OCI-LY7 (cell line): ENCODE measurements at regions not wholly inside any gene's neighbourhood (a gene's known extent, or its start where the extent isn't known, plus 50 kb on each side); places are given as distances from the start of the nearest gene placed in this dataset.

Source experiments
- BruUV-seq: library from RNA; stranded (reverse); fragments of 400-500 nt; replicated peaks from 2 replicates; lab custom pipeline; 2021; lab: Mats Ljungman, UMichigan
- CTCF ChIA-PET: fragments of 300-600 bp; sonication (Branson Sonifier 250); formaldehyde crosslinking; loops from one replicate; lab custom pipeline; 2022; ENCODE audit warnings: antibody characterized with exemption; ENCODE audit not compliant: unreplicated experiment; lab: Charles Lee
- POLR2A ChIA-PET: fragments of 300-600 bp; sonication (Branson Sonifier 250); formaldehyde crosslinking; loops from one replicate; lab custom pipeline; 2022; ENCODE audit warnings: antibody characterized with exemption; lab: Charles Lee
- DNase-seq: peaks from one replicate; pipeline ENCODE4 v3.0.0-alpha.2; 2015; ENCODE audit warnings: low spot score
- H2AFZ ChIP-seq: fragments of 200-600 bp; sonication (generic), shearing (Covaris generic); 2 replicates; pipeline ENCODE4 v1.6.1; 2014; ENCODE audit warnings: mild to moderate bottlenecking, antibody characterized with exemption, low read length, moderate library complexity
- H3K27ac ChIP-seq: fragments of 200-600 bp; sonication (generic); 2 replicates; pipeline ENCODE4 v1.5.1; 2014; ENCODE audit warnings: mixed run types, low read depth, mild to moderate bottlenecking, moderate library complexity, low read length, inconsistent platforms; ENCODE audit not compliant: poor library complexity, severe bottlenecking
- H3K36me3 ChIP-seq: fragments of 200-600 bp; sonication (generic); 2 replicates; pipeline ENCODE4 v1.6.1; 2014; ENCODE audit warnings: mild to moderate bottlenecking, antibody characterized with exemption, low read length, moderate library complexity, mixed read lengths; ENCODE audit not compliant: insufficient read depth
- H3K4me1 ChIP-seq: fragments of 200-600 bp; sonication (generic); 2 replicates; pipeline ENCODE4 v1.5.1; 2014; ENCODE audit warnings: mild to moderate bottlenecking, low read length; ENCODE audit not compliant: insufficient read depth, poor library complexity, severe bottlenecking
- H3K4me2 ChIP-seq: fragments of 200-600 bp; sonication (generic); 2 replicates; pipeline ENCODE4 v1.6.1; 2014; ENCODE audit warnings: mild to moderate bottlenecking, low read length
- H3K4me3 ChIP-seq: fragments of 200-600 bp; sonication (generic); 2 replicates; pipeline ENCODE4 v1.5.1; 2014; ENCODE audit warnings: mild to moderate bottlenecking, low read depth, low read length; ENCODE audit not compliant: poor library complexity, severe bottlenecking
- H3K79me2 ChIP-seq: fragments of 200-600 bp; sonication (generic); 2 replicates; pipeline ENCODE4 v1.6.1; 2016; ENCODE audit warnings: low read depth, mild to moderate bottlenecking, low read length, moderate library complexity, mixed read lengths; ENCODE audit not compliant: insufficient read depth
- H3K9me2 ChIP-seq: fragments of 200-600 bp; sonication (generic); 2 replicates; pipeline ENCODE4 v1.6.1; 2016; ENCODE audit warnings: mild to moderate bottlenecking, low read length, mixed read lengths; ENCODE audit not compliant: insufficient read depth
- H3K9me3 ChIP-seq: fragments of 200-600 bp; sonication (generic); 2 replicates; pipeline ENCODE4 v1.6.1; 2014; ENCODE audit warnings: mild to moderate bottlenecking, mixed run types, low read length, mixed read lengths
- H4K20me1 ChIP-seq: fragments of 200-600 bp; sonication (generic); 2 replicates; pipeline ENCODE4 v1.6.1; 2014; ENCODE audit warnings: mild to moderate bottlenecking, antibody characterized with exemption, low read length, moderate library complexity, mixed read lengths; ENCODE audit not compliant: insufficient read depth
- EZH2phosphoT487 ChIP-seq: fragments of 200-600 bp; sonication (generic); IDR thresholded peaks from 2 replicates; pipeline ENCODE4 v1.6.1; 2018; ENCODE audit warnings: low read depth, borderline replicate concordance, mild to moderate bottlenecking, mixed run types, antibody characterized with exemption, low read length, moderate library complexity, mixed read lengths
- intact Hi-C: fragments of 100-400 bp; cut with micrococcal nuclease; formaldehyde crosslinking; loops from one replicate; pipeline ENCODE4 v1.10.0; 2022; ENCODE audit not compliant: unreplicated experiment
- TF ChIP-seq, protein P1 (sequence below): fragments of 200-600 bp; sonication (generic); conservative IDR thresholded peaks from 2 replicates; pipeline ENCODE4 v1.5.1; 2014; ENCODE audit warnings: mild to moderate bottlenecking, antibody characterized with exemption, low read length, moderate library complexity, mixed read lengths

GRCh38 chr2:237232166-237232565 is 146.5 kb downstream of the COPS8 start:
- Histone ChIP-seq H3K27ac (no peak overlapping the region), H3K4me3 (no peak overlapping the region), H2AFZ (no peak overlapping the region), H3K4me2 (no peak overlapping the region), H3K36me3 (no peaks in the 10 kb centered on the region), H3K79me2 (no peaks in the 10 kb centered on the region), H3K9me2 (no peaks in the 10 kb centered on the region), H3K4me1 (no peaks in the 10 kb centered on the region), H3K9me3 (no peaks in the 10 kb centered on the region), H4K20me1 (no peaks in the 10 kb centered on the region)
- no peak for DNase-seq
- intact Hi-C loops: no loop called here
- ChIA-PET POLR2A (no interaction called here), CTCF (no interaction called here)
- TF ChIP-seq, protein P1, sequence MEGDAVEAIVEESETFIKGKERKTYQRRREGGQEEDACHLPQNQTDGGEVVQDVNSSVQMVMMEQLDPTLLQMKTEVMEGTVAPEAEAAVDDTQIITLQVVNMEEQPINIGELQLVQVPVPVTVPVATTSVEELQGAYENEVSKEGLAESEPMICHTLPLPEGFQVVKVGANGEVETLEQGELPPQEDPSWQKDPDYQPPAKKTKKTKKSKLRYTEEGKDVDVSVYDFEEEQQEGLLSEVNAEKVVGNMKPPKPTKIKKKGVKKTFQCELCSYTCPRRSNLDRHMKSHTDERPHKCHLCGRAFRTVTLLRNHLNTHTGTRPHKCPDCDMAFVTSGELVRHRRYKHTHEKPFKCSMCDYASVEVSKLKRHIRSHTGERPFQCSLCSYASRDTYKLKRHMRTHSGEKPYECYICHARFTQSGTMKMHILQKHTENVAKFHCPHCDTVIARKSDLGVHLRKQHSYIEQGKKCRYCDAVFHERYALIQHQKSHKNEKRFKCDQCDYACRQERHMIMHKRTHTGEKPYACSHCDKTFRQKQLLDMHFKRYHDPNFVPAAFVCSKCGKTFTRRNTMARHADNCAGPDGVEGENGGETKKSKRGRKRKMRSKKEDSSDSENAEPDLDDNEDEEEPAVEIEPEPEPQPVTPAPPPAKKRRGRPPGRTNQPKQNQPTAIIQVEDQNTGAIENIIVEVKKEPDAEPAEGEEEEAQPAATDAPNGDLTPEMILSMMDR: no peak
- TF ChIP-seq EZH2phosphoT487: no peak
- no TSS peak for BruUV-seq

DNA sequence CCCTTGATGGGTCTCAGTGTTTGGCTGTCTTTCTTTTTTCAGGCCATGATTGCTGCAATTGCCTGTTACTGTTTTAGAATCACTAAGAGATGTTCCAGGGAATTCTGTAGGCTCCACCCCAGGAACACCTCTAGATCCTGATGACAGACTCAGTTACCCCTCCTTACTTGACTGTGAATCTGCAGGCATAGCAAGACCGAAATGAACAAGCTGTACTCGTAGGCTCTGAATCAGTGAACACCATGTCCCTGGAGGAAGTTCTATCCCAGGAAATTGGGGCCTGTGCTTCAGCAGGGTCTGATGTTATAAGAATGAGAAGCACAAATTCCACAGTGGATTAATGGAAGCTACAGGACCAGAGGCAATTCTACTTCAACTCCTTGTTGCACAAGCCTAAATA is 148.6 kb downstream of the COPS8 start:
- intact Hi-C loops: no loop called here
- BruUV-seq: no TSS peak
- POLR2A ChIA-PET: no interaction called here
- Histone ChIP-seq H3K9me3 (no peaks in the 10 kb centered on the region), H4K20me1 (no peaks in the 10 kb centered on the region), H3K4me3 (no peak overlapping the region), H3K36me3 (no peaks in the 10 kb centered on the region), H3K4me2 (no peak overlapping the region), H3K27ac (no peak overlapping the region), H3K79me2 (no peaks in the 10 kb centered on the region), H2AFZ (no peak overlapping the region), H3K9me2 (no peaks in the 10 kb centered on the region), H3K4me1 (no peaks in the 10 kb centered on the region)
- CTCF ChIA-PET: interaction anchor here (0.6 kb wide), 1 partner anchor 120 kb away, joined by 3 read pairs; no protein-coding TSS in a partner anchor
- TF ChIP-seq, protein P1: no peak
- TF ChIP-seq EZH2phosphoT487: no peak
- DNase-seq: no peak

DNA sequence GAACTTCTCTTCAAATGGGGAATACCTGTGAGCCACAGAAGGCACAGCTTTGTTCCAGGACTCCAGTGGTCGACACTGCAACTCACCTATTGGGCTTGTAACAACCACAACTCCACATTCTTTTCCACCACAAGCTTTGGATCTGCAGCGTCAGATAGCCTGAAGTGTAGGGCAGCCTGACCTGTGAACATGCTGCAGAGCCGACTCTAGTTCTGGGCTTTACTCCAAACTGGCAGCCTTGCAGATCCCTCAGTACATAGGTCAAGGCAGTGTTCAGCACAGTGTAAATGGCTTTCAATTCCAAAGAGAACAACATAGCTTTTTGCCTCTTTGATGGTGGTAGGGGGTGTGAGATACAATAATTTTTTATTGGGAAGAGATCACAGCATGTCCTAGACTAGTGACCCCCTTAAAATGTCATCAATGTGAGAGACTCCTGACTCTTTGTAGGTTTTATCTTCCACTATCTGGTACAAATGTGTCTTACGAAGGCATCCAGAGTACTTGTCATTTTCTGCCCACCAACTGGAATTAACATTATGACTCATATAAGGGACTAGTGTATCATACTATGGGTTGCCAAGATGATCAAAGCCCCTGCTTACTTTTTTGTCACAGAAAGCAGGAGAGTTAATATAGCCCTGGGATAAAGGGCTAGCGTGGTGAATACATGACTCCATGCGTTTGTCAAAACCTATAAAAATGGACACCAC is 149.8 kb downstream of the COPS8 start:
- H3K4me1 ChIP-seq: no peaks in the 10 kb centered on the region
- no TSS peak for BruUV-seq
- TF ChIP-seq, protein P1: no peak
- no peak for TF ChIP-seq EZH2phosphoT487
- H3K79me2 ChIP-seq: no peaks in the 10 kb centered on the region
- no peak overlapping the region for H2AFZ ChIP-seq
- no peaks in the 10 kb centered on the region for H4K20me1 ChIP-seq
- H3K36me3 ChIP-seq: no peaks in the 10 kb centered on the region
- ChIA-PET POLR2A (no interaction called here), CTCF (no interaction called here)
- DNase-seq: no peak
- no peak overlapping the region for H3K27ac ChIP-seq
- intact Hi-C loops: no loop called here
- no peaks in the 10 kb centered on the region for H3K9me2 ChIP-seq
- H3K4me3 ChIP-seq: no peak overlapping the region
- no peak overlapping the region for H3K4me2 ChIP-seq
- no peaks in the 10 kb centered on the region for H3K9me3 ChIP-seq
